ENCODE measurements at regions not wholly inside any gene's neighbourhood (a gene's known extent, or its start where the extent isn't known, plus 50 kb on each side); places are given as distances from the start of the nearest gene placed in this dataset.

DNA sequence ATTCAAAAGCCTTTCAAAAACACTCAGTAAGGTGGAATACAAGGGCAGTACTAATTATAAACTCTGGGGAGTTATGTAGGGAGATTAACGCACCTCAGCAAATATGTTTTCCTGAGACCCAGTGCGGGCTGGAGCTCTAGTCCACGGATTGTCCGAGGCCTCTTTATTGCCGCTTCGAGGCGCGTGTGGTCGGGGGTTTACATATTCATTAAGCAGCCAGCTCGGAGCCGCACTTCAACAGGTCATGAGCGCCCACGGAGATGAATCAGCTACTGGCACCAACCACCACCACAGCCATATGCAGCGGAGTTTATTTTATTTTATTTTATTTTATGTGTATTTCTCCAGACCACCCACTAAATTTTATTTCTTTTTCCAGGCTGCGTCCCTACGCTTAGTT lies 195.9 kb upstream of the ADARB2 start:
- Histone ChIP-seq H3K27me3 (no peaks in the 10 kb centered on the region), H3K4me1 (no peaks in the 10 kb centered on the region), H3K27ac (no peak overlapping the region), H3K4me3 (no peak overlapping the region), H3K36me3 (no peaks in the 10 kb centered on the region), H3K9me3 (no peaks in the 10 kb centered on the region)
- in situ Hi-C loops (cut with MboI; ENCODE audit: low pct_ligation_motif_present in 1 of 4, low pct_unique_long_range_greater_than_20kb in 1 of 4, low sequenced_read_pairs in 3 of 4), result no loop called here
- 47 to 76% methylated on average over 15 to 16 of the region's 16 CpGs for WGBS, 2 donors (ENCODE audit: low coverage in 1 of 2)
- no peak for TF ChIP-seq EP300 (IDR thresholded peaks at IDR 0.05; ENCODE audit: low read depth)
- TF ChIP-seq POLR2A (IDR thresholded peaks at IDR 0.05), result no peak
- no peak for TF ChIP-seq POLR2AphosphoS5 (IDR thresholded peaks at IDR 0.05)
- TF ChIP-seq, protein P1, sequence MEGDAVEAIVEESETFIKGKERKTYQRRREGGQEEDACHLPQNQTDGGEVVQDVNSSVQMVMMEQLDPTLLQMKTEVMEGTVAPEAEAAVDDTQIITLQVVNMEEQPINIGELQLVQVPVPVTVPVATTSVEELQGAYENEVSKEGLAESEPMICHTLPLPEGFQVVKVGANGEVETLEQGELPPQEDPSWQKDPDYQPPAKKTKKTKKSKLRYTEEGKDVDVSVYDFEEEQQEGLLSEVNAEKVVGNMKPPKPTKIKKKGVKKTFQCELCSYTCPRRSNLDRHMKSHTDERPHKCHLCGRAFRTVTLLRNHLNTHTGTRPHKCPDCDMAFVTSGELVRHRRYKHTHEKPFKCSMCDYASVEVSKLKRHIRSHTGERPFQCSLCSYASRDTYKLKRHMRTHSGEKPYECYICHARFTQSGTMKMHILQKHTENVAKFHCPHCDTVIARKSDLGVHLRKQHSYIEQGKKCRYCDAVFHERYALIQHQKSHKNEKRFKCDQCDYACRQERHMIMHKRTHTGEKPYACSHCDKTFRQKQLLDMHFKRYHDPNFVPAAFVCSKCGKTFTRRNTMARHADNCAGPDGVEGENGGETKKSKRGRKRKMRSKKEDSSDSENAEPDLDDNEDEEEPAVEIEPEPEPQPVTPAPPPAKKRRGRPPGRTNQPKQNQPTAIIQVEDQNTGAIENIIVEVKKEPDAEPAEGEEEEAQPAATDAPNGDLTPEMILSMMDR (IDR thresholded peaks at IDR 0.05), result no peak
- no peak for DNase-seq
- intact Hi-C loops (cut with DNase I; ENCODE audit: low total_unique reads), result no loop called here

GRCh38 chr10:1932692-1933094 lies 195.4 kb upstream of the ADARB2 start:
- Histone ChIP-seq H3K27ac (no peak overlapping the region), H3K4me3 (no peak overlapping the region), H3K36me3 (no peaks in the 10 kb centered on the region), H3K27me3 (no peaks in the 10 kb centered on the region), H3K9me3 (no peaks in the 10 kb centered on the region), H3K4me1 (no peaks in the 10 kb centered on the region)
- intact Hi-C loops (cut with DNase I; ENCODE audit: low total_unique reads), result no loop called here
- TF ChIP-seq EP300 (IDR thresholded peaks at IDR 0.05; ENCODE audit: low read depth), result no peak
- TF ChIP-seq, protein P1 (IDR thresholded peaks at IDR 0.05), result no peak
- TF ChIP-seq POLR2A (IDR thresholded peaks at IDR 0.05), result no peak
- TF ChIP-seq POLR2AphosphoS5 (IDR thresholded peaks at IDR 0.05), result no peak
- DNase-seq, result no peak
- in situ Hi-C loops (cut with MboI; ENCODE audit: low pct_ligation_motif_present in 1 of 4, low pct_unique_long_range_greater_than_20kb in 1 of 4, low sequenced_read_pairs in 3 of 4), result no loop called here
- 20 to 63% methylated on average over 1 to 13 of the region's 13 CpGs for WGBS, 2 donors (ENCODE audit: low coverage in 1 of 2)

GRCh38 chr10:1928606-1929005 lies 191.3 kb upstream of the ADARB2 start:
- Histone ChIP-seq H3K36me3 (no peaks in the 10 kb centered on the region), H3K27me3 (no peaks in the 10 kb centered on the region), H3K27ac (no peak overlapping the region), H3K9me3 (peaks cover 0 to 2% of the 10 kb centered on the region in 2 donors), H3K4me3 (no peak overlapping the region), H3K4me1 (no peaks in the 10 kb centered on the region)
- TF ChIP-seq, protein P1 (IDR thresholded peaks at IDR 0.05), result no peak
- TF ChIP-seq POLR2AphosphoS5 (IDR thresholded peaks at IDR 0.05), result no peak
- intact Hi-C loops (cut with DNase I; ENCODE audit: low total_unique reads) (no loop called here), in situ Hi-C loops (cut with MboI; ENCODE audit: low pct_ligation_motif_present in 1 of 4, low pct_unique_long_range_greater_than_20kb in 1 of 4, low sequenced_read_pairs in 3 of 4) (no loop called here)
- WGBS, 2 donors (ENCODE audit: low coverage in 1 of 2), result 74 to 77% methylated on average over 4 to 7 of the region's 7 CpGs
- no peak for DNase-seq

GRCh38 chr10:1923998-1924397 lies 186.7 kb upstream of the ADARB2 start:
- no peaks in the 10 kb centered on the region for H3K27me3 ChIP-seq
- H3K9me3 ChIP-seq, result peaks cover 0 to 2% of the 10 kb centered on the region in 2 donors
- H3K4me3 ChIP-seq, result no peak overlapping the region
- no peak for DNase-seq
- no peaks in the 10 kb centered on the region for H3K36me3 ChIP-seq
- intact Hi-C loops (cut with DNase I; ENCODE audit: low total_unique reads) (no loop called here), in situ Hi-C loops (cut with MboI; ENCODE audit: low pct_ligation_motif_present in 1 of 4, low pct_unique_long_range_greater_than_20kb in 1 of 4, low sequenced_read_pairs in 3 of 4) (no loop called here)
- H3K4me1 ChIP-seq, result no peaks in the 10 kb centered on the region
- H3K27ac ChIP-seq, result no peak overlapping the region
- no peak for TF ChIP-seq POLR2A (IDR thresholded peaks at IDR 0.05)
- no peak for TF ChIP-seq POLR2AphosphoS5 (IDR thresholded peaks at IDR 0.05)
- TF ChIP-seq, protein P1 (IDR thresholded peaks at IDR 0.05), result no peak
- TF ChIP-seq EP300 (IDR thresholded peaks at IDR 0.05; ENCODE audit: low read depth), result no peak
- WGBS, 2 donors (ENCODE audit: low coverage in 1 of 2), result 83% methylated on average over 12 of the region's 12 CpGs; no CpG with 5 or more reads in 1 of the 2 donors
